OCI-LY3 (cell line): ENCODE measurements at regions not wholly inside any gene's neighbourhood (a gene's known extent, or its start where the extent isn't known, plus 50 kb on each side); places are given as distances from the start of the nearest gene placed in this dataset.

Source experiments
- CTCF ChIP-seq: fragments of 200-600, 300-600 bp; sonication (generic); IDR thresholded peaks from 2 replicates; pipeline ENCODE4 v1.5.1; 2014; ENCODE audit warnings: antibody characterized with exemption, low read length, low read depth
- EZH2phosphoT487 ChIP-seq: fragments of 200-600 bp; shearing (Covaris generic); IDR thresholded peaks from 2 replicates; pipeline ENCODE4 v1.6.1; 2018; ENCODE audit warnings: antibody characterized with exemption, mixed run types, low read depth

GRCh38 chr14:28613532-28613931, 153.1 kb upstream of the FOXG1 start:
- no peak for TF ChIP-seq CTCF
- no peak for TF ChIP-seq EZH2phosphoT487
